B cell (primary cell): ENCODE measurements at regions not wholly inside any gene's neighbourhood (a gene's known extent, or its start where the extent isn't known, plus 50 kb on each side); places are given as distances from the start of the nearest gene placed in this dataset.

Source experiments
- EZH2 ChIP-seq: IDR thresholded peaks from 2 replicates; pipeline ENCODE4 v1.6.1; 2012; ENCODE audit warnings: borderline replicate concordance, low read depth, mild to moderate bottlenecking, moderate library complexity, low read length; ENCODE audit not compliant: insufficient read depth, poor library complexity, severe bottlenecking
- TF ChIP-seq, protein P1 (sequence below): fragments of 200-600 bp; IDR thresholded peaks from one replicate; pipeline ENCODE4 v1.8.0; 2022; ENCODE audit warnings: antibody characterized with exemption, mild to moderate bottlenecking

DNA sequence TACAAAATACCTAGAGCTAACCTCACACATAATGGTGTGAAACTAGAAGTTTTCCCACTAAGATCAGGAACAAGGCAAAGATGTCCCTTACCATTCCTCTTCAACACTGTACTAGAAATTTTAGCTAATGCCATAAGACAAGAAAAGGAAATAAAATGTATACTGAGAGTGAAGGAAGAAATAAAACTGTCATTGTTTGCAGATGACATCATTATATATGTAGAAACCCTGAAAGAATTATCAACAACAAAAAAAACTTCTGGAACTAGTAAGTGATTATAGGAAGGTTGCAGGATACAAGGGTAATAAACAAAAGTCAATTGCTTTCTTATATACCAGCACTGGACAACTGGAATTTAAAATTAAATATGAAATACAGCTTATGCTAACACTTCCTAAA lies 93.7 kb downstream of the TNFSF11 start:
- TF ChIP-seq, protein P1, sequence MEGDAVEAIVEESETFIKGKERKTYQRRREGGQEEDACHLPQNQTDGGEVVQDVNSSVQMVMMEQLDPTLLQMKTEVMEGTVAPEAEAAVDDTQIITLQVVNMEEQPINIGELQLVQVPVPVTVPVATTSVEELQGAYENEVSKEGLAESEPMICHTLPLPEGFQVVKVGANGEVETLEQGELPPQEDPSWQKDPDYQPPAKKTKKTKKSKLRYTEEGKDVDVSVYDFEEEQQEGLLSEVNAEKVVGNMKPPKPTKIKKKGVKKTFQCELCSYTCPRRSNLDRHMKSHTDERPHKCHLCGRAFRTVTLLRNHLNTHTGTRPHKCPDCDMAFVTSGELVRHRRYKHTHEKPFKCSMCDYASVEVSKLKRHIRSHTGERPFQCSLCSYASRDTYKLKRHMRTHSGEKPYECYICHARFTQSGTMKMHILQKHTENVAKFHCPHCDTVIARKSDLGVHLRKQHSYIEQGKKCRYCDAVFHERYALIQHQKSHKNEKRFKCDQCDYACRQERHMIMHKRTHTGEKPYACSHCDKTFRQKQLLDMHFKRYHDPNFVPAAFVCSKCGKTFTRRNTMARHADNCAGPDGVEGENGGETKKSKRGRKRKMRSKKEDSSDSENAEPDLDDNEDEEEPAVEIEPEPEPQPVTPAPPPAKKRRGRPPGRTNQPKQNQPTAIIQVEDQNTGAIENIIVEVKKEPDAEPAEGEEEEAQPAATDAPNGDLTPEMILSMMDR = no peak
- TF ChIP-seq EZH2 = no peak
